ENCODE measurements at regions not wholly inside any gene's neighbourhood (a gene's known extent, or its start where the extent isn't known, plus 50 kb on each side); places are given as distances from the start of the nearest gene placed in this dataset.

DNA sequence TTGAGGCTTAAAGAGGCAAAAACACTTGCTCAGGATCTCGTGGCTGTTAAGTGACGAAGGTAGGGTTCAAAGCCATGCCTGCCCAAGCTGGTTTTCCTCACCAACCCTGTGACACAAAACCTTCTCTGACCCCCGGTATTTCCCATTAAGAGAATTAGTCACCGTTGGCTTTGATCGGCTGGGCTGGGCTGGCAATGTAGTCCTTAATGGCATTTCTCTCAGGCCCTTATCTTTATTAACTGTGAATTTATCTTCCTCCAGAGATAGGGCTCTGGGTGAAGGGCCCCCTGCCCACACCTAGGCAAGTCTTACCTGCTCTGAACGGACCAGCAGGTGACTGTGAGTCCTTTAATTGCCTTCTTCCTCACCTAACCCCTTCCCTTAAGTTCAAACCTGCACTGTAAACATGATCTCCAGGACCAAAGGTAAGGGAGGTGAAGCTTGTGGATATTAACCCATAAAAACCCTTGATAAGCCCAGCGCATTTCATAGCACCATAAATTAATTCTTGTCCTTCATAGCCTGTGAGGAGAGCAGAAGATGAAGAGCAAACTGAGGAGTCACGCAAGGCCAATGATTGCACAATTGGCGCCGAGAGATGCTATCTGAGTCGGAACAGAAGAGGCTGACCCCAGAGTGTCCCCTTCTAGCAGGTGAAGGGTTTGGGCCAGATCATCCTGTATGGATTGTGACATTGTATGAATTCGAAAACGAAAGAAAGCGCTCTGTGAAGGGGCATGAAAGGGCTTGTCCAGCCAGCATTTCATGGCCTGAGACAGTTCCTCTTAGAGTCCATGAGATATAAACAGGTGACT is 790.8 kb upstream of the TBX3 start:
- Histone ChIP-seq H3K4me1 (ENCODE audit: low read depth) (no peaks in the 10 kb centered on the region), H3K9me3 (ENCODE audit: low read depth) (no peaks in the 10 kb centered on the region), H3K36me3 (no peaks in the 10 kb centered on the region), H3K27me3 (no peaks in the 10 kb centered on the region), H3K4me3 (no peak overlapping the region), H3K27ac (no peak overlapping the region)
- TF ChIP-seq, protein P1, sequence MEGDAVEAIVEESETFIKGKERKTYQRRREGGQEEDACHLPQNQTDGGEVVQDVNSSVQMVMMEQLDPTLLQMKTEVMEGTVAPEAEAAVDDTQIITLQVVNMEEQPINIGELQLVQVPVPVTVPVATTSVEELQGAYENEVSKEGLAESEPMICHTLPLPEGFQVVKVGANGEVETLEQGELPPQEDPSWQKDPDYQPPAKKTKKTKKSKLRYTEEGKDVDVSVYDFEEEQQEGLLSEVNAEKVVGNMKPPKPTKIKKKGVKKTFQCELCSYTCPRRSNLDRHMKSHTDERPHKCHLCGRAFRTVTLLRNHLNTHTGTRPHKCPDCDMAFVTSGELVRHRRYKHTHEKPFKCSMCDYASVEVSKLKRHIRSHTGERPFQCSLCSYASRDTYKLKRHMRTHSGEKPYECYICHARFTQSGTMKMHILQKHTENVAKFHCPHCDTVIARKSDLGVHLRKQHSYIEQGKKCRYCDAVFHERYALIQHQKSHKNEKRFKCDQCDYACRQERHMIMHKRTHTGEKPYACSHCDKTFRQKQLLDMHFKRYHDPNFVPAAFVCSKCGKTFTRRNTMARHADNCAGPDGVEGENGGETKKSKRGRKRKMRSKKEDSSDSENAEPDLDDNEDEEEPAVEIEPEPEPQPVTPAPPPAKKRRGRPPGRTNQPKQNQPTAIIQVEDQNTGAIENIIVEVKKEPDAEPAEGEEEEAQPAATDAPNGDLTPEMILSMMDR (IDR thresholded peaks at IDR 0.05; ENCODE audit: low read depth, low read length): no peak
- DNase-seq (ENCODE audit: low read depth in 1 of 2, low spot score in 1 of 2): no peak

DNA sequence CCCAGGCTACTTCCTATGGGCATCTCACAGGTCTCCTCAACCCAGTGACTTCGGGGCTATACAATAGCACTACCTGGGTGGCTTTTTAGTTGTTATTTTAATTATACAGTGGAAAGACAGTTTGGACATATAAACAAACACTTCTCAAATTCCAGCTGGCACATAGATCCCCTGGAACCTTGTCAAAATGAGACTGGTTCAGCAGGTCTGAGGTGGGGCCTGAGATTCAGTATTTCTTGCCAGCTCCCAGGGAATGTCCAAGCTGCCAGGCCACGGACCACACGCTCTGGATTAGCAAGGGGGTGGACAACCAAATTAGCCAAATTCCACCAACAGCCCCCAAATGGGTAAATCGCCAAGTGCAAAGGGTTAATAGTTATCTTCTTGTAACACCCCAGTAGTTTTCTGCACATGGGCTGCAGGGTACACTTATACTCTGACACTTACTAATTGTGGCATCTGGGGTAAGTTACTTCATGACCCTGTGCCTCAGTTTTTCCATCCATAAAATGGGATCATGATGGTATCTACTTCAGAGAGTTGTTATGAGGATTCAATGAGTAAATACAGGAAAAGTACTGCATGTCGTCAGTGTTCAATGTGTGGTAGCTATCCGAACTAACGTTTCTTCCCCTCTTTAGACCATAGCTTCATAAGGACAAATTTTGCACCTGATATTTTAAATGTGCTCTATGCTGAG is 789.4 kb upstream of the TBX3 start:
- Histone ChIP-seq H3K27ac (no peak overlapping the region), H3K4me3 (no peak overlapping the region), H3K36me3 (no peaks in the 10 kb centered on the region), H3K9me3 (ENCODE audit: low read depth) (no peaks in the 10 kb centered on the region), H3K27me3 (no peaks in the 10 kb centered on the region), H3K4me1 (ENCODE audit: low read depth) (no peaks in the 10 kb centered on the region)
- DNase-seq (ENCODE audit: low read depth in 1 of 2, low spot score in 1 of 2): no peak
- TF ChIP-seq, protein P1 (IDR thresholded peaks at IDR 0.05; ENCODE audit: low read depth, low read length): no peak

DNA sequence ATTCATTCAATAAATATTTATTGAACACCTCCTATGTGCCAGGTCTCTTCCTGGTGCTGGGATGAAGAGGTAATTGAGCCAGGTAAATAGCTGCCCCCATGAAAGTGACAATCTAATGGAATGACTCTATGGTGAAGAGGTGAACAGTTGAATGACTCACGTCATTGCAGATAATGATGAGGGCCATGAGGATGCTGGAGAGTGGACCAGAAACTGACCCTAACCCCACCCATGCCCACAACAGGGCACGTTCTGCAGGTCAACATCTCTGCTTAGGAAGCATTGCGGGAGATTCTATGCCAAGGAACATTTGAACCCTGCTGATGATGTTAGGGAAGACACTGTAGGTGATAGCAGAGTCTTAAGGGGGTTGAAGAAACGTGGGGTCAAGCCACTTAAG is 788.9 kb upstream of the TBX3 start:
- Histone ChIP-seq H3K36me3 (no peaks in the 10 kb centered on the region), H3K27ac (no peak overlapping the region), H3K4me3 (no peak overlapping the region), H3K27me3 (no peaks in the 10 kb centered on the region), H3K9me3 (ENCODE audit: low read depth) (no peaks in the 10 kb centered on the region), H3K4me1 (ENCODE audit: low read depth) (no peaks in the 10 kb centered on the region)
- DNase-seq (ENCODE audit: low read depth in 1 of 2, low spot score in 1 of 2): no peak
- TF ChIP-seq, protein P1 (IDR thresholded peaks at IDR 0.05; ENCODE audit: low read depth, low read length): no peak

DNA sequence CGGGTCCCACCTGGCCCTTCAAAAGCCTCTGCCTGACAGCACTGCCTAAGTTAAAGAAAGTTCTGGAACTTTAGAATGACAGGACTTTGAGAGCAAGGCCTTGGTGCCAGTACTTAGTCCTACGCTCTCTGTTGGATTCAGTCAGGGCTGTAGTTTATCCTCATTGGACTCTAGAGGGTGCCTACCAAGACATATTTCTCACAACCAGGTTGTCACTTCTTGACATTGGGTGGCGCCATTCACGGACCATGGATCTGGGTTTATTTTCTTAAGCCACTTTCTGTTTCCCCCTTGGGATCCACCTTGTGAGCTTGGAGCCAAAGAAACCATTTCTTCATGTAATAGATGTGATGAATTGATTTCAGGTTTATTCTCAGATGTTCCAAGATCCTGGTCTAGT is 787.0 kb upstream of the TBX3 start:
- Histone ChIP-seq H3K4me3 (no peak overlapping the region), H3K9me3 (ENCODE audit: low read depth) (no peaks in the 10 kb centered on the region), H3K36me3 (no peaks in the 10 kb centered on the region), H3K27me3 (no peaks in the 10 kb centered on the region), H3K4me1 (ENCODE audit: low read depth) (no peaks in the 10 kb centered on the region), H3K27ac (no peak overlapping the region)
- TF ChIP-seq, protein P1 (IDR thresholded peaks at IDR 0.05; ENCODE audit: low read depth, low read length): no peak
- no peak for DNase-seq (ENCODE audit: low read depth in 1 of 2, low spot score in 1 of 2)

DNA sequence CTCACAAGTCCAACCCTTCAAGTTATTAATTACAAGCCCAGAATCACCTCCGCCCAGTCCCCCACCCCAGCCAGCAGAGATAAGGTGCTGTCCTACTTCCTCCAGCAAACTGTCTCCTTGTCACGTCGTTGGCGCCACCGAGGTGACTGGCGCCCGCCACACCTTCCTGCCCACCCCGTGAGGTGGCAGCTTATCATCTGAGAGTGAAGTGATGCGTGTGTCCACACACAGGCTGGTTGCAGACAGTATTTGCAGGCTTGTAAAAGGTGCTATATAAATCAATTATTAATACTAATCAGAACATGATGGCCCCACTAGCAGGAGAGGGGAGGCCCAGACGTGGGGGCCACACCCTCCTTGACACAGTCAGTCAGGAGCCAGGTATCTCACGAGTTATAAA is 786.6 kb upstream of the TBX3 start:
- H3K36me3 ChIP-seq: no peaks in the 10 kb centered on the region

More for the DNA sequence above, 786.6 kb upstream of the TBX3 start:
- Histone ChIP-seq H3K27ac (no peak overlapping the region), H3K4me3 (no peak overlapping the region), H3K9me3 (ENCODE audit: low read depth) (no peaks in the 10 kb centered on the region), H3K4me1 (ENCODE audit: low read depth) (no peaks in the 10 kb centered on the region), H3K27me3 (no peaks in the 10 kb centered on the region)
- TF ChIP-seq, protein P1 (IDR thresholded peaks at IDR 0.05; ENCODE audit: low read depth, low read length): no peak
- DNase-seq (ENCODE audit: low read depth in 1 of 2, low spot score in 1 of 2): no peak
